CD4-positive, alpha-beta T cell treated with Interleukin-15 for 4 hours (primary cell): ENCODE measurements at regions not wholly inside any gene's neighbourhood (a gene's known extent, or its start where the extent isn't known, plus 50 kb on each side); places are given as distances from the start of the nearest gene placed in this dataset.
A peak's percentile ranks its signal among the peaks of the same experiment; 100 is the strongest.

ENCODE experiments used
- DNase-seq: peaks from one replicate; pipeline ENCODE4 v3.0.0-alpha.2; 2020; ENCODE audit warnings: low spot score

DNA sequence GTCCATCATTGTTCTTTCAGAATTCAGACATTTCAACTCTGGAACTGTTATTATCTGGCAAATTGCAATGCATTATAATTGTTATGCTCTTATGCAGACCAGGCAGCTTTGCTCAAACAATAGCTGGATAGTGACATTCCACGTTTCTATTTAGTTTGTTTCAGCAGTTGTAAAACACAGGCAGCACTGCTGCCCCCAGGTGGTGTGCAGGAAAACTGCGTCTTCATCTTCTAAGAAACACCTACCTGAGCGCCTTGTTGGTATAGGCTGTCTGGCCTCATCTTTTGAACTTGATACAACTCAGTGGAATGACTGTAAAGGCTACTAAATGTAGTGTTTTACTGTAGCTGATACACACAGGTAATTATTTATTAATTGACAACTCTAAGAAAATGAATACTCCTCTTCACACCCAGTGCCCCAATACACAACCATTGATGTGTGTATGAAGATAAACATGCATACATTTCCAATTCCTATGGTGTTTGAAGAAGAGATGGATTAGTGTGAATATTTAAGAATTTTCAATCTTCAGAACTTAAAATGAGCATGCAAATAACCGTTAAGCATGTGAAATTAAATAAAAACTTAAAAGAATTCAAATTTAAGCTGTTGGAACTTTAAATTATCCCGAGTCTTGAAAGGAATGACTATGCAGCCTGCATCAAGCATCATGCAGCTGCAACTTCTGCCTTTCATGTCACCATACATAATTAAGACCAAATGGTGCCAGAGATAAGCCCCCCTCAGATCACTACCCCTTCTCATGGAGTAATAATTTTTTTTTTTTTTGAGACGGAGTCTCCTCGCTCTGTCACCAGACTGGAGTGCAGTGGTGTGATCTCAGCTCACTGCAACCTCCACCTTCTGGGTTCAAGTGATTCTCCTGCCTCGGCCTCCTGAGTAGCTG lies 85.6 kb downstream of the CD8B2 start:
- DNase-seq = no peak

DNA sequence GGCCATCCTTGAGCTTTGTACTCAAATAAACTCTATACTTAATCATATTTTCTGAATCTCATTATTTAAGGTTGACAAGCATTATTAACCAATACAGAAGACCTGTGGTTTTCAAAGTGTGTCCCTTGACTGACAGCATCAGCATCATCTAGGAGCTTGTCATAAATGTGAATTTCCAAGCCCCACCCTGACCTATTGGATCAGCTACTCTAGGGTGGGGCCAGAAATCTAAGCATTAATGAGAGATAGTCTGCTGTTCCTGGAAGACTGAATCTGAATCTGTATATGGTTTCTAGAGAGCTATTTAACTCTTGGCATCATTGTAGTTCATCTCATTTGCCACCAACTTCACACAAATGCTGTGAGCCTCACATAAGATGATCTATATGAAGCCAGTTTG lies 86.6 kb downstream of the CD8B2 start:
- DNase-seq = no peak

DNA sequence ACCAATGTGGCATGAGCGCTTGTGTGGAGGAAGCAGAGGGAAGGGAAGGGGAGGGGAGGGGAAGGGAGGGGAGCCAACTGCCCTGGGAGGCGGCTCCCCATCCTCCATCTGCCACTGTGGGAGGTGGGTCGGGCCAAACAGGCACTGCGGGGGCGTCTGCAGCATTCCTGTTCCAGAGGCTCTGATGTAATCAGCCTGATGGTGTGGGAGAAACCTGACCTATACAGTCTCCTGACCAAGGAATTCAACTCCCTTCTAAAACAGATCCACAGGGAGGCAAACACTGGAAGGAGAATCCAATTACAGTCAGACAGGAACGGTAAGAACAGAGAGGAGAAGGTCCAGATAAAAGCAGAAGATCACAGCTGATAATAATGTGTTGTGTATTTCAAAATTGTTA lies 88.8 kb downstream of the CD8B2 start:
- no peak for DNase-seq

DNA sequence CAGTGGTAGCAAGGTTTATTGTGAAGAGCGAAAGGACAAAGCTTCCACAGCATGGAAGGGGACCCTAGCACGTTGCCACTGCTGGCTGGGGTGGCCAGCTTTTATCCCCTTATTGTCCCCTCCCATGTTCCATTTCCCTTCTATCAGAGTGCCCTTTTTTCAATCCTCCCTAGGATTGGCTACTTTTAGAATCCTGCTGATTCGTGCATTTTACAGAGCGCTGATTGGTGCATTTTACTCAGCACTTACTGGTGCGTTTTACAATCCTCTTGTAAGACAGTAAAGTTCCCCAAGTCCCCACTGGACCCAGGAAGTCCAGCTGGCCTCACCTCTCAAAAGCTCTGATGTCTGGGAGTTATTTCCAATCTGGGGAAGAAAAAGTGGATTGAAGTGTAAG lies 90.1 kb downstream of the CD8B2 start:
- DNase-seq = no peak

DNA sequence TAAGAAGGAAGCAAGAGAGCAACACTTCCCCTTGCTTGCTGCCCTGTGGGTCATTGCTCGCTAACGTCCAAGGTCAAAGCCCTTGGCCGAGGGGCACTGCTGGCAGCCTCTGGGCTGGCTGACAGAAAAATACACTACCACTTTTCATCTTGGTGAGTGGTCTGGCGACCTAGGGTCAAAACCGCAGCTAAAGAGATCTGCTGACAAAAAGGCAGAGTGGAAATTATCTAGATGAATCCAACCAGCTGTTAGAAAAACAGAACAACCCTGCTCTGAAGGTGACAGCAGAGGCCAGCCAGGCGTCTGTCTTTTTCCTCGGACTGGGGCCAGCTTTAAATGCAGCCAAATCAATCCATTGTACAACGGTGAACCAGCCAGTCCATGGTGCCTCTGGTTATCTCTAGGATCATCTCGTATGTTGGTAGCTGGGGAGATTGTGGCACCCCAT lies 92.6 kb downstream of the CD8B2 start:
- DNase-seq = no peak

DNA sequence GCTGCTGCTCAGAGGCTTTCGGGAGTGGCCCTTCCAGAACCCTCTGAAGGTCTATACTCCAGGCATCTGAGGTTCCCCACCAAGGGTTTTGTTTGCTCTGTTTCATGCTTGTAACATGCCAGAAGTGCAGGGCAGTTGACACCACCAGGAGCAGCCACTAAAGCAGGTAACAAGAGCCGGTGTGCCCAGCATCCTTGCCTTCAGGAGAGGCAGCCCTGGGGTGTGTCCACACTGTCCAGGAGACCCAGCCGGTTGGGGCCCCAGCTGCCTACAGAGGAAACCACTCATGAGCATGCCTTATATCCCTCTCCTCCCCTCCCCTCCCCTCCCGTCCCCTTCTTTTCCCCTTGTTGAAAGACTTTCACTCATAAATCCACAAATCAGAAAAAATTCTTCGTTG lies 93.1 kb downstream of the CD8B2 start:
- no peak for DNase-seq

DNA sequence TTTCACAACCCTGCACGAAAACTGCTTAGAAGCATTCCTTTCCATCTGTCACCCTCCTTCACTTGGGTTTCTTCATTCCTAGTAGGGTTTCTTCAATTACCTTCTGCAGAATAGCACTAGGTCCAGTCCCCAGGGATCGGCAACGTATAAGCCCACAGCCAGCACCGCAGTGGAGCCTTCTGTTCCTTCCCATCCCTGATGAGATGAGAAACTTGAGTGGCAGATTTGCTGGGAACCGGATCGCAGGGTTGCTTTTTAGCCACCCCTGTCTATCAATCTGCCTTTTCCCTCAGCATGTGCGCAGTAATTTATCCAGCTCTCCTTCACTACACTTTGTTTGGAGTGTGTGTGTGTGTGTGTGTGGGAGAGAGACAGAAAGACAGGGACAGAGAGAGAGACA lies 94.2 kb downstream of the CD8B2 start:
- DNase-seq = no peak

DNA sequence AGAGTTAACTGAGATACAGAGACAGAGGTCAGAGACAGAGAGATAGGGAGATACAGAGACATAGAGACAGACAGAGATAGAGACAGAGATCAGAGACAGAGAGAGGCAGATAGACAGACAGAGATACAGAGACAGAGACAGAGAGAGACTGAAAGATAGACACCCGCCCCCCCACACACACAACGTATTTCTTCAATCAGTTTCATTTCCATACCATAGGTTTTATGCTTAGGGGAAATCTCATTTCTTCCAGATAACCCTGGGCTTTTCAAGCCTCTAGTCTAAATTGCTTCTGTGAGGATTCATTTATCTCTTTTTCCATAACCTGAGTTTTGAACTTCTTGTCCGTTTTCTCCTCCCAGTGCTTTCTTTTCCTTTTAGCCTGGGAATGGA lies 94.6 kb downstream of the CD8B2 start:
- DNase-seq = no peak

DNA sequence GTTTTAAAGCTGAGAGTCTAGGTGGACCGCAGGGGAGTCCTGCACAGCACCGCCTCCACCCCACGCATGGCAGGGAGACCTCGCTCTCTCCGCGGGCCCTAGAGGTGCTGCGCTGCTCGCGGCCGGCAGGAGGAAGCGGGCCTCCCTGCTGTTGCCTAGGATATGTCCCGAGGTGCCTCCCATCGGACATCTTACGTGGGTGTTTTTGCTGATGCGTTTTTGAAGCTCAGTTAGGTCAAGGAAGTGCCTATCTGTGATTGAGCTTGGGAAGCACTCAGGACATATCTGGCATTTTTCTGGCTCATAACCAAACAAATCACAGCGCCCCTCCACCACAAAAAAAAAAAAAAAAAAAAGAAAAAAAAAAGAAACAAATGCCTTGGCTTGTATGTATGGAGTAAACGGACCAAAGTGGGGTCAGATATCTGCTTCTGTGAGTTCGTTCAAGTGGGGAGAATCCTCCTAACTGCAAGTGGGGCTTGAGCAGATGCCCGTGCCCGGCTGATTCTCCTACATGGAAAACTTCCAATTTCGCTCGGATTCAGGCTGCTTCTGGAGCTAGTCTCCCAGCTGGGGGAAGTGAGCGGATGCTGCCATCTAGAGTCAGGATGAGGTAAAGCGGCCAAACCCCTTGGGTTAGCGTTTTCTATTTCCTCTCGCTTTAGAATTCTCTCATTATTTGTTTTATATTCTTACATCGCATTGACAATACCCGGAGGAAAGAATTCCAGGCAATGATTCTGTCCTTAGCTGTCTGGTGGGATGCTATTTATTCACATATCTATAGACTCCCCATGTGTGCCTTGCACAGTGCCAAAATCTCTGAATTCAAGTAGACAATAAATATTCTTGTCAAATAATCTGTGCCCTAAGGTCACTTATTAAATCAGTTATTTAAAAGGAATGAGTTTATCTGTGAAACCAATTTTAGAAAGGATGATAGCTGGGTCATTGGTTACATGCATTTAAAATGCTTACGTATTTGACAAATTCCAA lies 95.3 kb downstream of the CD8B2 start:
- peak; percentile 54 for DNase-seq

DNA sequence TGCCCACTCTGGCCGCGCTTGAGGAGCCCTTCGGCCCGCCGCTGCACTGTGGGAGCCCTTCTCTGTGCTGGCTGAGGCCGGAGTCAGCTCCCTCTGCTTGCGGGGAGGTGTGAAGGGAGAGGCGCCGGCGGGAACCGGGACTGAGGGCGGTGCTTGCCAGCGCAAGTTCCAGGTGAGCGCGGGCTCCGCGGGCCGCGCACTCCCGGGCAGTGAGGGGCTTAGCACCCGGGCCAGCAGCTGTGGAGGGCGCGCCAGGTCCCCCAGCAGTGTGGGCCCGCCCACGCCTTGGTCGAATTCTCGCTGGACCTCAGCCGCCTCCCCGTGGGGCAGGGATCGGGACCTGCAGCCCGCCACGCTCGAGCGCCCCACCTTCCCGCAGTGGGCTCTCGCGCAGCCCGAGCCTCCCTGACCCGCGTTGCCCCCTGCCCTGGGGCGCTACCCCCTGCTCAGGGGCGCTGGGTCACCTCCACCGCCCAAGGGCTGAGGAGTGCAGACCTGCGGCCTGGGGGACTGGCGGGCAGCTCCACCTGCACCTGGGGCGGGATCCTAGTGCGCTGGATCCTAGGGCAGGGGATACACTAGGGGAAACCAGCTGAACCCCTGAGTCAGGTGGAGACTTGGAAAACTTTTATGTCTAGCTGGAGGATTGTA lies 97.3 kb downstream of the CD8B2 start:
- DNase-seq = no peak

DNA sequence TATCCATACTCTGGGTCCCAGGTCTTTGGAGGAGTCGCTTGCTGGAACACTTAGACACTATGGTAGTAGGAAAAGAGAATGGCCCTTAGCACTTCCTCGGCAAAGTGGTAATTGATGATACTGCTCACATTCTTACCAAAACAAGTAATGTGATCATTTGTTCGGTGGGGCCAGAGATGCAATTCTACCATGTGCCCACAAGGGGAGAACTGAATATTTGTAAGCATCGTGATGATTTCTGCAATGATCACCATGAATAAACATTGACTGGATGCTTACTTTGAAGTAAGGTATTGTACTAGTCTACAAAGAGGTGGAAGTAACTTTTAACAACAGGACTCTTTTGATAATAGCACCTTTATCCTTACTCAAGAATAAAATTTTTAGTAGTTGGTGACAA lies 109.7 kb downstream of the CD8B2 start:
- no peak for DNase-seq

DNA sequence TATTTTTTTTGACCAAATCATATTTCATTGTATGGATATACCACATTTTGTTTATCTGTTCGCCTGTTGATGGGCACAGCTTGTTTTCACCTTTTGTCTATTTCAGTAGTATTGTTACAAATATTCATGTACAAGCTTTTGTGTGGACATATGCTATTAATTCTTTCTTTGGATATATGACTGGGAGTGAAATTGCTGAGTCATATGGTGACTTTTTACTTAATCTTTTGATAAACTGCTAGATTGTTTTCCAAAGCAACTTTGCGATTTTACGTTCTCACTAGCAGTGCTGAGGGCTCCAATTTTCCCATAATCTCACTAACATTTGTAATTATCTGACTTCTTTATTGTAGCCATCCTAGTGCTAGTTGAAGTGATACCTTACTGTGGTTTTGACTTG lies 112.4 kb downstream of the CD8B2 start:
- no peak for DNase-seq

DNA sequence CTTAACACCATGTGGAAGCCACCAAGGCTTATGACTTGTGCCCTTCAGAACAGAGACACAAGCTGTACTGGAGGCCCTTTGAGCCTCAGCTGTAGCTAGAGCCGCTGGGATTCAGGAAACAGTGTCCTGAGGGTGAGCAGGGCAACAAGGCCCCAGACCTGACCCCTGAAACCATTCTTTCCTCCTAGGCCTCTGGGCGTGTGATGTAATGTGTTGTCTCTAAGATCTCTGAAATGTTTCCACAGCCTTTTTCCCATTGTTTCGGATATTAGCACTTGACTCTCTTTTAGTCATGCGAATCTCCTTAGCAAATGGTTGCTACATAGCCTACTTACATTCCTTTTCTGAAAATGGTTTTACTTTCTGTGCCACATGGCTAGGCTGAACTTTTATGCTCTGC lies 114.9 kb downstream of the CD8B2 start:
- DNase-seq = no peak

DNA sequence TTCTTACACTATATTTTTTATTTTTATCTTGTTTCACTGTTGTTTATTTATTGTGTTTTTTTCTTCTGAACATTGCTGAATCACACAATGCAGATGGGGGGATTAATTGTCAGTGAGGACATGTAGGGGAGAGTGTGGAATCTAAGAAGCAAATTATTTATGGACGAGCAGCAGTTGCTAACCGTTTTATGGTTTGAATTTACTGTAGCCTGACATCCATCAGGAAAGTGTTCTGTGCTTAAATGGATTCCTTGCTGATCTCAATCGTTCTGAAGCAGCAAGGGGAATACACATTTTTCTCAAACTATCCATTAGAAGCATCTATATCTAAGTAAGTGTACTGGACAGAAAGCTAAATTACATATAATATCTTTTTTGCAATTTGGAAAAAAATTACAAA lies 119.5 kb downstream of the CD8B2 start:
- no peak for DNase-seq

DNA sequence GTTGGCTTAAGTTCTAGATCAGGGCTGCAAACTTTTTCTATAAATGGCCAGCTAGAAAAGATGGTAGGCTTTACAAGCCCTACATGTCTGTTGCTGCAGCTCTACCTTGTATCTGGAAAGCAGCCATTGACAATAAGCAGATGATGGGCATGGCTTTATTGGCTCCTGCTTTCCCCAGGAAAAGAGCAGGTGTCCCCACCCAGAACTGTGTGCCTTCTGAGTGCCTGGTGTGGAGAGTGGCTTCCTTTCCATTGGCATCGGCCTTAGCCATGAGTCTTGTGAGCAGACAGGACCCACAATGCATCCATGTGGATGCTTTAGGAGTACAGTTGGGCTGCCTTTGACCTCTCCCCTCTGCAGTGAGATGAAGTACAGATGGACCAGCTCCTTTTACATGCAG lies 120.2 kb downstream of the CD8B2 start:
- no peak for DNase-seq

DNA sequence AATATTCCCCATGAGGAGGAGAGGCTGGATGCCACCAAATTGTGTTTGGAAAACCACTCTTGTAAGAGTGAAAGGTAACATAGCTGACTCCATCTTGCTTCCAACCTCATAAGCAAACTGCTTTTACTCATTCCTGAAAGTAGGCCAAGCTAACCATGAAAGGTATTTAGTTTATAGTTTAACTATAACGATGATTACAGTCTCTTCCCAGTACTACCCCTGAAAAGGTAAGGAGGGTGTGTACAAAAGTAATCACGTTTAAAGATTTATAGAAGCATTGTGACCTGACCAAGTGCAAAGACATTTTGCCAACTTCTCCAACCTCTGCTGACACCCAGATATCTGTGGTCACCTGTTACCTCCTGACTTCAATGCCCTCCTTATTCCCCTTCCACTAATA lies 122.6 kb downstream of the CD8B2 start:
- no peak for DNase-seq

DNA sequence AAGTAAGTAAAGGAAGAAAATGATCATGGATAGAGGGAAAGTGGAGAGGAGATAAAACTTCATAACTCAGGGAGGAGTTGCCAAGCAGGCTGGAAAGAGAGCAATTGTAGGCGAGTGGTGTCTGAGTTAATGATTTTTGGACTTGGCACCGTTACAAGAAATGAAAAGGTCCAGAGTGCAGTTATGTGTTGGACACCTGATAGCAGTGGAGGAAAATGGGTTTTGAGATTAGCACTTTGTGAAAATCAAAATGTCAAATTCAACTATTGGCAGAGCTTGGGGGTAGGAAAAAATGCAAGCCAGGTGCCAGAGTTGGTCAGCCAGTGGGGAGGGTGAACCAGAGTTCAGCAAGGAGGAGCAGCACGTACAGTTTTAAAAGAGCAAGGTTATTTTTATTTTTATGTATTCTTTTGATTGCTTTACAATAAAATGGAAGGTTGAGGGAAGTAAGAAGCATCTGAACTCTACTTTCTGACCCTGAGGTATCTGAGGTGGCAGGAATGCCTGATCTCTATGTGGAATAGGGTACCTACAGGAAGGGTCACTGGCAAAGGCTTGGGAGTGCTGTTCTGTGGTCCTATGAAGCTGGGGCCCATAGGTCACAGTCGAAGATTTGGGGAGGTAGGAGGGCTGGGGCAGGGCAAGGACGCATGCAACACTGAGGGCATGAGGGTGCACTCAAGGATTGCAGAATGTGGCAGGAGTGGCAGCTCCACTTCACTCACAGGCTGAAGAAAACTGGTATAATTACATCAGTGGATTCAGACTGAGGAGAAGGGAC lies 127.5 kb downstream of the CD8B2 start:
- no peak for DNase-seq

DNA sequence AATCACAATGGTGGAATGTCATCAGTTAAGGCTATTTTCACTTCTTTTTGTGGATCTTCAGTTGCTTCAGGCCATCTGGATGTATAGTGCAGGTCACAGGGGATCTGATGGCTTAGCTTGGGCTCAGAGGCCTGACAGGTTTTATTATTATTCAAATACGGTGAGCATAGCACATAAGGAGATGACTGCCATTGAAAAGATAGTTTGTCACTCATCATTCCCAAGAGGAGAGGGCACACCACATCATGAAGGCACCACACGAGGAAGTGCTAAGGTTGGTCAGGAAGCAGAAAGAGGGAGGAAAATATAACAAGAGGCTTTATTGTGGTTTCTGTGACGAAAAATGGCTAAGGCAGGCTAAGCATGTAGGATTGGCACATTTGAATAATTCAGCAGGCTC lies 131.4 kb downstream of the CD8B2 start:
- no peak for DNase-seq

DNA sequence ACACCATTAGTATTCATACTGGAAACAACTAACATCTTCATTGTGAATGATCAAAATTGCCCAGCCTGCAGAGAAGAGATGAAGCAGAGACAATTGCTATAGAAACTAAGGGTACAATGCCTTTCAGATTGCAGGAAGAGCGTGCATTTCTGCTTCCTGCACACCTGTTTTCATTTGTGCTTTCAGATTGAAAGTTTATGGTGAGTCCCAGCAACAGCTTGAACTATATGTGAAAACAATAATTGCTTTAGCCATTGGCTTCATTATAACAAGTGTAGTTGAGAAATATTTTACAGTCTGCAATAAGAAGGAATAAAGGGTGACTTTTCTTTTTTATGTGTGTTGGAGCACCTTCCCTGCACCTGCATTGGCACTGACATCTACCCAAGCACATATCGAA lies 136.3 kb downstream of the CD8B2 start:
- no peak for DNase-seq

DNA sequence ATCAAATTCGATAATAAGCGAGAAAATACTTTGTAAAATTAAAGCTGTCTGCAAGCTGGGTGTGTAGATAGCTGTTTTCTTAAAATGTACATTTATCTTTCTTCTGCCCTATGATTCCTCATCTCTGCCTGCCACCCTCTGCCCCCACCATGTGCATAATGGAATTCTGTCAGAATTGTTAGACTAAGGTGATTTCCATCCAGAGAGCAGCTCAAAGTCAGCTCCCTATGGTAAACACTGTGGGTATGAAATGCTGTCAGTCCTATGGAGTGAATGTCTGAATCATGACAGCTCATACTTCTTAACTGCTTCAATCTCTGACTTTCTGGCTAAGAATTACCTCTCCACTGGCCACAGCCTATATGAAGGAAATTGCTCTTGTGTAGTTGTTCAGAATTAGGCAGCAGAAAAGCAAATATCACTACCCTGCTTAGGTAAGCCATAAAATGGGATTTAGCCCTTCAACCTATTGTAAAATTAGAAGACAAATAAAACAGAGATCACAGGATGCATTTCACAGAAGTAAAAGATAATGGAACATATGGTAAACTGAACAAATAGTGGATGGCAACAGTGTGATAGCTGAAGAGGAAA lies 137.7 kb downstream of the CD8B2 start:
- DNase-seq = no peak

DNA sequence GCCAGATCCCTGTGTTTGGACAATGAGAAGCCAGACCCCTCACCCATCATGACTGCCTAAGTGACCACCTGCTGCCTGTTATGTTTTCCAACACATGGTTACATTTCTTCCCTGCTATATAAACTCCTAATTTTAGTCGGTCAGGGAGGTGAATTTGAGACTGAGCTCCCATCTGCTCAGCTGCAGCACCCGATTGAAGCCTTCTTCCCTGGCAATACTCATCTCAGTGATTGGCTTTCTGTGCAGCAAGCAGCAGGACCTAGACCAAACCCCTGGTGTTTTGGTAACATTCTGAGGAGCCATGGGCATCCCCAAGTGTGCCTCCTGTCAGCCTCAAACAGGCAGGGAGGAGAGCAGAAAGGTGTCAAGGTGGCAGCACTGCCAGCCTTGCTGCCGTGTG lies 141.2 kb downstream of the CD8B2 start:
- no peak for DNase-seq
